Panc1 (cell line): ENCODE measurements at regions not wholly inside any gene's neighbourhood (a gene's known extent, or its start where the extent isn't known, plus 50 kb on each side); places are given as distances from the start of the nearest gene placed in this dataset.

Experiments used
- CTCF ChIP-seq: fragments of 450-650 bp; IDR thresholded peaks from 2 replicates; pipeline ENCODE4 v1.5.1; 2017; ENCODE audit warnings: mild to moderate bottlenecking
- POLR2AphosphoS5 ChIP-seq: IDR thresholded peaks from 2 replicates; pipeline ENCODE4 v1.6.1; 2012; ENCODE audit warnings: mild to moderate bottlenecking, low read depth, low read length, moderate library complexity
- SIN3A ChIP-seq: IDR thresholded peaks from 2 replicates; pipeline ENCODE4 v1.6.1; 2012; ENCODE audit warnings: low read depth, mild to moderate bottlenecking, low read length, moderate library complexity, borderline replicate concordance; ENCODE audit not compliant: insufficient read depth

DNA sequence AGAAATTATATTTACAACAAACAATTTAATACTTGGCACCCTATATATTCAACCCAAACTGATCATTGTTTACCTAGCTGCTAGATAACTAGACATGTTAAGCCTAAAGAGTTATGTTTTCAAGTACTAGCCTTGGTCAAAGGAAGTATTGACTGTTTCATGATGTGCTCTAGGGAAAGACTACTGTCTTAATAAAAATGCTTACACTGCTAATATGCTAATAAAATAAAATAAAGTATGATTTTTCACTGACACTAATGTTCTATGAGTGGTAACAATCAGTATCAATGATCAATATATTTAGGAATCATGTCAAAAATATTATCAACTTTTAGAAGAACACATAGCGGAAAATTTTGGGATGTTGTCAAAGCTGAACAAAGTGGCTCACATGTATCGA lies 225.5 kb downstream of the OSR1 start:
- TF ChIP-seq CTCF: no peak
- no peak for TF ChIP-seq POLR2AphosphoS5
- TF ChIP-seq SIN3A: no peak
